ENCODE measurements at regions not wholly inside any gene's neighbourhood (a gene's known extent, or its start where the extent isn't known, plus 50 kb on each side); places are given as distances from the start of the nearest gene placed in this dataset.

DNA sequence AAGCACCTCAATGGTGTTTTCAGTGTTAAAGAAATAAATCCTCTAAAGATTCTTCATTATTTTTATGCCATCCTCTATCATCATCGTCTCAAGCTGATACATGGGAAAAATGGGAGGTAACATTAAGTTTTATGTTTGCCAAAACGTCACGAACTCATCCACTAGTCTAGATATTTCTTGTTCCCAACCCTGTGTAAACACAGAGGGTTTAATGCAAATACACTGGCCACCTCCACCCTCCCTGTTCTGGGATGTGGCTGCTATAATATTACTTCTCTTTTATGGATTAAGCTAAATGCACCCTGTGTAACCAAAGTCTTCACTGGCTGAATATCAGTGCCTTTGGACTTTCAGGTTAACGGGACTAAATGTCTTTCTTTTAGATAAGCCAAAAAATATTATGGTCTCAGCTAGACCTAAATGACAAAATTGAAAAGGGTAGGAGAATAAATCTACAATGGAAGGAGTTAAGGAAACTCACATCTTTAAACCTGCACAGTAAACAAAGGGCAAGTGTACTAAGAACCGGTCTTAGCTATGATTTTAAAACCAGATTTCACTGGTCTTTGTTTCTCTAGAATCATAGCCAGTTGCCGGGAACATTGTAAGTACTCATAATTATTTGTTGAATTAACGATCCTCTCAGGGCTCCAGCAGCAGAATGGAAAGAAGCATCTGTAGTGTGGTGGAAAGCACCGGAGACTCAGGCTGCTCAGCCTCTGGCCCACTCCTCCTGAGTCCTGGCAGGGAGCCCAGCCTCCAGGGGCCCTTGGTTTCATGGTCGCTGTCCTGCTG lies 103.5 kb upstream of the NOCT start:
- Histone ChIP-seq H3K4me2 (ENCODE audit: insufficient read depth, low read length) (no peak overlapping the region), H3K36me3 (ENCODE audit: control insufficient read depth in 2 of 2, extremely low read depth in 1 of 2, insufficient read depth in 2 of 2, low read length in 2 of 2) (no peaks in the 10 kb centered on the region), H3K4me1 (ENCODE audit: control insufficient read depth, extremely low read depth, insufficient read depth, low read length) (peaks cover 16% of the 10 kb centered on the region), H3K9me3 (replicated peaks; ENCODE audit: control insufficient read depth, insufficient read depth, low read length) (no peaks in the 10 kb centered on the region), H3K79me2 (ENCODE audit: control insufficient read depth, insufficient read depth, low read length) (no peaks in the 10 kb centered on the region), H2AFZ (ENCODE audit: low read depth, low read length) (no peak overlapping the region), H3K4me3 (replicated peaks in 1 of 3; ENCODE audit: insufficient read depth in 1 of 3, low read depth in 1 of 3, low read length in 3 of 3) (no peak overlapping the region), H3K9ac (replicated peaks; ENCODE audit: extremely low read depth, insufficient read depth, low read length) (no peak overlapping the region), H3K9me1 (replicated peaks; ENCODE audit: control insufficient read depth, extremely low read depth, insufficient read depth, low read length) (no peaks in the 10 kb centered on the region), H3K27ac (ENCODE audit: insufficient read depth, low read depth, low read length) (peak overlapping the region; percentile 97), H3K27me3 (ENCODE audit: control insufficient read depth in 2 of 2, insufficient read depth in 2 of 2, low read length in 2 of 2) (no peaks in the 10 kb centered on the region), H4K20me1 (replicated peaks; ENCODE audit: control insufficient read depth, extremely low read depth, insufficient read depth, low read length) (no peaks in the 10 kb centered on the region)
- FAIRE-seq (no peak), DNase-seq (ENCODE audit: low read depth, low spot score) (no peak)
- TF ChIP-seq POLR2A (IDR thresholded peaks at IDR 0.05; ENCODE audit: low read depth, low read length) = no peak
- TF ChIP-seq FOS (IDR thresholded peaks at IDR 0.05; ENCODE audit: borderline replicate concordance, insufficient read depth, low read length) = no peak
- TF ChIP-seq MYC (IDR thresholded peaks at IDR 0.05; ENCODE audit: low read depth, low read length) = no peak
- no peak for TF ChIP-seq GATA2 (IDR thresholded peaks at IDR 0.05; ENCODE audit: insufficient read depth, insufficient read length, low read depth, low read length)
- no peak for TF ChIP-seq JUN (IDR thresholded peaks at IDR 0.05; ENCODE audit: borderline replicate concordance, insufficient read depth, insufficient read length, low read depth)
- TF ChIP-seq, protein P1, sequence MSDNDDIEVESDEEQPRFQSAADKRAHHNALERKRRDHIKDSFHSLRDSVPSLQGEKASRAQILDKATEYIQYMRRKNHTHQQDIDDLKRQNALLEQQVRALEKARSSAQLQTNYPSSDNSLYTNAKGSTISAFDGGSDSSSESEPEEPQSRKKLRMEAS (IDR thresholded peaks at IDR 0.05; ENCODE audit: insufficient read depth, insufficient read length) = no peak
- TF ChIP-seq EZH2 (IDR thresholded peaks at IDR 0.05; ENCODE audit: borderline replicate concordance, low read depth, low read length, severe bottlenecking) = no peak
- intact Hi-C loops (cut with micrococcal nuclease) (loop anchor here (1.0 to 10.0 kb wide), 9 partner anchors 36 to 877 kb away; partner anchors contain the start of genes NOCT and SLC7A11), dilution Hi-C loops (cut with MboI; ENCODE audit: extremely low pct_ligation_motif_present, low sequenced_read_pairs) (no loop called here)
- ChIA-PET POLR2A (no interaction called here), CTCF (interaction anchor here (1.1 to 3.3 kb wide), 3 partner anchors 14 to 41 kb away, joined by 3 to 19 read pairs (median 3); no protein-coding TSS in a partner anchor)
- no TSS peak for BruUV-seq (replicated peaks)
